HG03342 (cell line): ENCODE measurements at regions not wholly inside any gene's neighbourhood (a gene's known extent, or its start where the extent isn't known, plus 50 kb on each side); places are given as distances from the start of the nearest gene placed in this dataset.
A peak's percentile ranks its signal among the peaks of the same experiment; 100 is the strongest.

Experiments
- ATAC-seq: cut with Tn5 transposase; IDR thresholded peaks from one replicate; pipeline ENCODE4 v1.9.1; 2021; ENCODE audit warnings: mild to moderate bottlenecking, moderate library complexity; ENCODE audit not compliant: unreplicated experiment

- ATAC-seq = no peak
Measured at GRCh38 chr2:157124731-157125130, 132.8 kb upstream of the GALNT5 start.

DNA sequence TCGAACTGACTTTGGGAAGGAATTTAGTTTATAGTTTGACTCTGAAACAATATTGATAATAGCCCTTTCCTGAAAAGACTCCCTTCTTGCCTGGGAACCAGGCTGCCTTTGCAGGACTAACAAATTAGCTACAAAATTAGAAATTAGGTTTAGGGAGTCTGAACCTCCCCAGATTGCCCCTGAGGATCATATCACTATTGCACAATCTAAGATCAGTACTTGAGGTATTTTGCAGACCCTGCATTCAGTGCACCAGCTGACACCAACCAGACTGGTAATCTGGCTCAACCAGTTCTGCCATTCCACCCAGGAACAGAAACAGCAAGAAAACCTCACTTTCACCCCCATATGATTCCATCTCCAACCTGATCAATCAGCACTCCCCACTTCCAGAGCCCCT is 131.8 kb upstream of the GALNT5 start:
- ATAC-seq = no peak

DNA sequence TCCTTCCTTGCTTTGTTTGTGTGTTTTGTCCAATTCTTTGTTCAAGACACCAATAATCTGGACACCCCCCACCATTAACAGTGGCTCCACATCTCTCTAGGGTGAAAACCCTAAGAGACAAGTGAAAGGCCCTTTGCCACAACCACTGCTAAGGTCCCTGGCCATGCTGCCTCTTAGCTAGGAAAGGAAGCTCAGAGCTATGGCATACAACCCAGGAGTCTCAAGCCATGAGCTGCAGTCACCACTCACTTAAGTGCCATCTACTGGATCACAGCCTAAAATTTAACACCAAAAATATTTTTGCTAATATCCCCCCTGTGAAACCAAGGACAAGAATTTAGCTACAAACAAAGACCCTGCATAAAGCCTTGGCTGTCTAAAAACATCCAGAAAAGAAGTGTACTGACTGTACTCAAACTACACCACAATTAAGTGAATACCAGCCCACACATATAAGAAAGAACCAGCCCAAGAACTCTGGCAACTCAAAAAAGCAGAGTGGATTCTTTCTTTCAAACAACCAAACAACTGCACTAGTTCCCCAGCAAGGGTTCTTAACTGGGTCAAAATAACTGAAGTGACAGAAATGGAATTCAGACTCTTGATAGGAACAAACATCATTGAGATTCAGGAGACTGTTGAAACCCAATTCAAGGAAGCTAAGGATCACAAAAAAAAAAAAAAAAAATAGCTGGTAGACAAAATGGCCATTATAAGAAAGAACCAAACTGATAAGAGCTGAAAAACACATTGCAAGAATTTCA is 130.1 kb upstream of the GALNT5 start:
- ATAC-seq = no peak

GRCh38 chr2:157143901-157144300 is 113.6 kb upstream of the GALNT5 start:
- no peak for ATAC-seq

DNA sequence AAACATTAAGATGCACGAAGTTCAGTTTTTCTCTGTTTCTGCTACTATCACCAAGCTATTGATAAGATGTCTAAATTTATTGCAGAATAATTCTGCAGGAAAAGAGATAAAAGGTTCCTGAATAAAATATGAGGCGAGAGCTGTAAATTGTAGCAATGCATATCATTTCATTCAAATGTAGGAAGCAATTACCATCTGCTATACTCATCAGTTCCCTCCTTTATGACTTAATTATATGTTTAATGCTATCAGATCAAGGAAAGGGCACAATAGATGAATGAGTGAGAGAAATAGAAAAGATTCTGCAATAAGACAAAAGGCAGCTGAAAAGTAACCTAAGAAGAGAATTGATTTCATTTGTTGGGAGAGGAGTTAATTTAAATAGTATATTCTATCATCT is 108.2 kb upstream of the GALNT5 start:
- ATAC-seq = no peak

DNA sequence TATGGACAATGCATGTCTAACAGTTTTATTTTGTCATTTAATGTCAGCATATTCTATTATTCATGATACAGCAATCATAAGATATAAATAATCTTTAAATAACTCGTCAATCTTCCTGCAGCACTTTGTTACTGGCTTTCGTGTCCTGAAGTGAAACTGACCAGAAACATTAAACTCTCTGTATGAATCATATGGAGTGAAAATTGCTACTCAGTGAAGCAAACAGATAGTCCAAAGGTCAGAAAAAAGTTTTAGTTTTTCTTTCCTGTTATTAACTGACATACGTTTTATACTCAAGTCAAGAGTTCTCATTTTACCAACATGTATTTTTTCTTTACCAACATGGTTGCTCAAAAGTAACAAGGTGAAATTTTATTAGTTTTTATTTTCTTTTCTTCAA is 106.8 kb upstream of the GALNT5 start:
- peak; percentile 94 for ATAC-seq

DNA sequence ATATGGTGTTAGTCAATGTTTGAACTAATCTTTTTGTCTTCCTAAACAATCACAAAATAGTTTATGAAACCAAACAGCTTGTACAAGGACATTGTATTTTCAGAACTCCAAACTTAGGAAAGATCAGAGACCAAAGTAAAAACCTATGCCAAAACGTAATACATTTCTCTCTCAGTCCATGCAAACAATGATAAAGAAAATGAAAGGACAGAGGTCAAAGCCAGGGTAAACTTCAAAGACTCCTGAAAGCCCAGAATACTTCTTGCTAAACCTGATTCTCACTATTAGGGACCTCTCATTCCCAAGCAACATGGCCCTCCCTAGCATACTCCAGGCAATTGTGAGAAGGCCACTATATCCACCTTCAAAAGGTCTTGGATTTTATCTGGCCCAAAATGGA is 105.1 kb upstream of the GALNT5 start:
- ATAC-seq = no peak

DNA sequence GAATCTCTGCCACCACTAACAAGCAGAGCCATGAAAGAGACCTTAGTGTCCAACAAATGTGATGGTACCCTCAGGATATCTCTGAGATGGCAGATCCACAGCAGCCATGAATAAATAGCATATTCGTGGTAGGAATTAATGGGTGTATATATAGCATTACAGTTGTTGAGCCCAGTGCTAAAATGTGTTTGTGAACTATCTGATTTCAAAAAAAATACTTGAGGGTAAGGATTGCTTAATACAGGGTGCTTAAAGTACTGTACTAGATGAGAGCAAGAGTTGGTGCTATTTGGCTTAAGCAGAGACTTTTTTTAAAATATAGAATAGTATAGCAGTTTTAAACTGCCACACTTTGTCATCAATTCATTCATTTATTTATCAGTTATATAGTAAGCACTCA is 101.5 kb upstream of the GALNT5 start:
- ATAC-seq = no peak

- no peak for ATAC-seq
Measured at GRCh38 chr2:157158111-157158510, 99.4 kb upstream of the GALNT5 start.

DNA sequence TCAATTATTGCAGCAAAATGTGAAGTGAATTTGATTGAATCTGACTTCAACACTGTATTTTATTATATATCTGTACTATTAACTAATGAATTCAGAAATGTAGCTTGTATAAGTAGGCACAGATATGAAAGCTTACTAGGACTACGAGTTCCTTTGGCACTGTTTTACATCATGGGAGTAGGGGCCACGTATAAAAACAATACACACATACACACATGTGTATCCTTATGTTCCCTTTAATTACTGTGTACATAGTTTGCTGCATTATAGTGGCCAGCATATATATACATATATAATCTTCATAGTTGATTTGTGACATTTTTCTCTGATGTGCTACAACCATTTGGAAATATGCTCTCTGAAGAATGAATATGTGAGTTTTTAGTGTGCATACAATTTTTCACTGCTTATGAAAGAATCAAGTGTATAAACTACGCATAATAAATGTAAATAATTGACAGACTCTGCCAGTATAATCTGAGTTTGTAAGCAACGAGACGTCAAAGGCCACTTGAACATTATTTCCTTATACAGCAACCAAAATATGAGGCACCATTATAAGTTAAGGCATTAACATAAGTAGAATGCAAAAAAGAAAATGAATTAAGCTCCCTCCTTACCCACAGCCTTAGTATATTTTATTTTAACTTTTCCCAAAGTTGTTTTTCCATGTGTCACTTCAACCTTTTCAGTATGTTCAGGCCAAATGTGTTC is 98.1 kb upstream of the GALNT5 start:
- no peak for ATAC-seq

DNA sequence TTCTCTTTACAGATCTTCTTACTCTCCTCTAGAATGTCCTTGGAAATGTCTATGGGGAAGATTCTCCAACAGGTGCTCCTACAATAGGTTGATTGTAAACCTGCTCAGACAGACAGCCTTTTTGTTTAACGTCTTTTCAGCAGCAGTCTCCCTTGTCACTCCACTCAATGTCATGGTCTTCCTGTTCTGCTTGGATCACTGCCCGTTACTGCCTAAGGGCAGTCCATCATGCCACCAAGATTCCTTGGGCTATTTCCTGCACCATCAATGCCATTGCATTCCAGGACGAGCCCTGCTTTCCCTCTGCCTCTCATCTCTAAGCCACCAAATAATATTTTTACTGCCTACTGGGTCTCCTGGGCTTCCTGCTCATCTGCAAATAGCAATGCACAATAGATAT is 97.4 kb upstream of the GALNT5 start:
- no peak for ATAC-seq

DNA sequence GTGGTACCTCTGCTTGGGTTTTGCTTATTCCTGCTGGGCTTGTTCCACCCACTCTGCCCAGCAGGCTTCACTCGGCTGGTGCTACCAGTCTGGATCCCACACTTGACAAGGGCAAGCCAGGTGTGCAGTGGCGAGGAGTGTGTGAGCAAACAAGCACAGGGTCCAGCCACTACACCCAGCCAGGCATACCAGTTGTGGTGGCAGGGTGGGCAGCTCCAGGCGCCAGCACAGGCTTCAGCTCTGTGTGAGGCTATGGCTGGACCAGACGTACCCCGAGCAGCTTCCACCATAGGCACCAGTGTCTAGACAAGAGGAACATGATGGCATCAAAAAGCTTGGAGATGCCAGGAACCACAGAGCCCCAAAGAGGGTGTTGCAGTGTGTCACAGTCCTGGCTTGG is 93.1 kb upstream of the GALNT5 start:
- no peak for ATAC-seq

GRCh38 chr2:157164891-157165290 is 92.6 kb upstream of the GALNT5 start:
- ATAC-seq = no peak

GRCh38 chr2:157168501-157168900 is 89.0 kb upstream of the GALNT5 start:
- ATAC-seq = no peak

DNA sequence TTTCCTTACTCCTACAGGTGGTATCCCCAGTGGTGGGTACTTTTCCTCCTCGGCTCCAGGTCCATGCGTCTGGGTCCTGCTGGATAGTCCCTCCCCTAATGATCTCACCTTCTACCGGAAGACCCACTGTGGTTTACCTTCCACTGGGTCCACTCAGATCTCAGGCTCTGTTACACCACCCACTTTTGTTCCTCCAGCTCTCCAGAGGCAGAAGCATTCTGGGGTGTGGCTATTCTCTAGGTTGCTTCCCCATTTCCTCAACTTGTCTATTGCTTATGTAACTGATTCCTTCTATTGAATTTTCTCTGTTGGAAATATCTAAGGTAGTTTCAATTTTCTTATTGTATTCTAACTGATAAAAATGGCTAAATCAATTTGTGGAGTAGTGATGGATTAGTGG is 87.6 kb upstream of the GALNT5 start:
- no peak for ATAC-seq

- ATAC-seq = no peak
Measured at GRCh38 chr2:157170299-157170698, 87.2 kb upstream of the GALNT5 start.

- ATAC-seq = no peak
Measured at GRCh38 chr2:157172239-157172638, 85.3 kb upstream of the GALNT5 start.

- no peak for ATAC-seq
Measured at GRCh38 chr2:157172866-157173578, 84.5 kb upstream of the GALNT5 start.

DNA sequence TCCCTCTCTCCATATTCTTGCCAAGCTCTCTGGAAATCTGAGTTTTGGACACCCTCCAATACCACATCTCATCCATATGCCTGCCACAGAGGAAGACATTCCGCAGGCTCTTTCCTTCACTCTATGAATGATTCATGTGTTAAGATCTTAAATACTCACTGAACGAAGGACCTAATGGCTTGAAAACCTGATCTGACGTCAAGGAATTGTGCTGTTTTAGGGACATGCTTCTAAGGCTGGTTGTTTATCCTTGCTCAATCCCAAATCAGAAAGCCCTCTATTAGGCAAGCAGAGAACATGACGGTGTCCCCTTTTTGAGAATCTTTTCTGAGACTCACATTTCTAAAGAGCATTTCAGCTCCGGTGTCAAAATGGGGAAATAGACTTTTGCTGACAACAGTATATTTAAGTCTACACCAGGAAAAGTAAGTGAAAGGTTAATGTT is 83.7 kb upstream of the GALNT5 start:
- ATAC-seq = no peak

DNA sequence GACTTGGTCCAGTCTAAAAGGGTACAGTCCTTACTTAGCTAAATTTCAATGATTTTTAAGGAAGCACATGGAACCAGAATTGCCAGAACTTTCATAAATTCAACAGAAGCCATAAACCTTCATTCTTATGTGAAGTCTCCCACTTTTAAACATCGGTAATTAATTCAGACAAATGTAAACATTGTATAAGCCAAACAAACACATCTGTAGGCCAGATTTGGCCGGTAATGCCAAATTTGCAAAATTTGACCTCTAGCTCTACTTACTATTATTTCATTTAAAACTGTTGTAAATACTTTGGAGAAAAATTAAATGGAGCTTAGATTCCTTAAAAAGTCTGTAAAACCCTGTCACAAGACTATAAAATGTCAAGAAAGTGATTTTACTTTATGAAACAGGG is 83.2 kb upstream of the GALNT5 start:
- no peak for ATAC-seq

DNA sequence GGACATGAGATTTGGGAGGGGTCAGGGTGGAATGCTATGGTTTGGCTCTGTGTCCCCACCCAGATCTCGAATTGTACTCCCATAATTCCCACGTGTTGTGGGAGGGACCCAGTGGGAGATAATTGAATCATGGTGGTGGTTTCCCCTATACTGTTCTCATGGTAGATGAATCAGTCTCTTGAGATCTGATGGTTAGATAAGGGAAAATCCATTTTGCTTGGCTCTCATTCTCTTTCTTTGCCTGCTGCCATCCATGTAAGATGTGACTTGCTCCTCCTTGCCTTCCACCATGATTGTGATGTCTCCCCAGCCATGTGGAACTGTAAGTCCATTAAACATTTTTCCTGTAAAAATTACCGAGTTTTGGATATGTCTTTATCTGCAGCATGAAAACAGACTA is 80.9 kb upstream of the GALNT5 start:
- no peak for ATAC-seq

DNA sequence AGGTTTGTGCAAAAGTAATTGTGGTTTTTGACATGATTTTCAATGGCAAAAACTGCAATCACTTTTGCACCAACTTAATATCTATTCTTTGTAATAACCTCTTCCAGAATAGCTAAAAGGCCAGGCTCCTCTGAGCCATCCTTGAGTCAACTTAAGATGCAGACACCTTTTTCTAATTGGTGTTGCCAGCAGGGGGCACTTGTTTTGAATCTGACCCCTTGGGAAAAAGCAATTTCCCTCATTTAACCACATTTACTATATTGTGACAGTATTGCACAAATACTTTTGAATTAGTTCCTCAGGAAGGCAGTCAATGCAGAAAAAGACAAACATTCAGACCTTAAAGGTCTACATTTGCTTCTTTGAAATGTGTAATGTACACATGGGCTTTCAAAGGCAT is 78.6 kb upstream of the GALNT5 start:
- ATAC-seq = no peak
